HEK293 (cell line): ENCODE measurements at regions not wholly inside any gene's neighbourhood (a gene's known extent, or its start where the extent isn't known, plus 50 kb on each side); places are given as distances from the start of the nearest gene placed in this dataset.

Experiments
- CTCF ChIA-PET: fragments of 350-600 bp; formaldehyde crosslinking; extraction: SDS; loops from one replicate; lab custom pipeline; 2021; ENCODE audit warnings: antibody characterized with exemption; lab: Yijun Ruan, JAX
- POLR2A ChIA-PET: fragments of 300-600 bp; formaldehyde crosslinking; extraction: SDS; loops from one replicate; lab custom pipeline; 2020; ENCODE audit warnings: antibody characterized with exemption, inconsistent platforms; lab: Yijun Ruan, JAX
- H3K27ac ChIP-seq: fragments of 200-500 bp; sonication (Bioruptor generic); 2 replicates; pipeline ENCODE4 v1.5.1; 2014; ENCODE audit warnings: low read depth, low read length, control low read depth, inconsistent platforms; ENCODE audit errors: extremely low read depth
- H3K36me3 ChIP-seq, 2 experiments: fragments of 200-500 bp in 1 of 2; sonication (Bioruptor generic) in 1 of 2; 1 replicate in 1 of 2; 2 replicates in 1 of 2; pipeline ENCODE4 v1.5.1; 2014 to 2017; ENCODE audit warnings: inconsistent platforms in 2 of 2, low read length in 2 of 2; ENCODE audit not compliant: control insufficient read depth in 2 of 2, insufficient read depth in 1 of 2
- H3K4me1 ChIP-seq: fragments of 200-500 bp; sonication (Bioruptor generic); 2 replicates; pipeline ENCODE4 v1.5.1; 2014; ENCODE audit warnings: mild to moderate bottlenecking, low read length, inconsistent platforms; ENCODE audit not compliant: control insufficient read depth, insufficient read depth
- H3K4me3 ChIP-seq: 2 replicates; pipeline ENCODE4 v1.5.1; 2011; ENCODE audit warnings: low read depth, mild to moderate bottlenecking, control low read depth, low read length, moderate library complexity
- H3K9me3 ChIP-seq: fragments of 200-500 bp; sonication (Bioruptor generic); 2 replicates; pipeline ENCODE4 v1.5.1; 2014; ENCODE audit warnings: low read depth, low read length, inconsistent platforms; ENCODE audit not compliant: control insufficient read depth, insufficient read depth
- GLIS1 ChIP-seq: fragments of 450-650 bp; formaldehyde crosslinking; IDR thresholded peaks from 2 replicates; pipeline ENCODE4 v1.5.1; 2016; ENCODE audit warnings: missing biosample characterization, missing genetic modification characterization
- HOXC10 ChIP-seq: sonication (generic); formaldehyde crosslinking; IDR thresholded peaks from 2 replicates; pipeline ENCODE4 v1.8.1; 2023; ENCODE audit warnings: mild to moderate bottlenecking, missing genetic modification reagents
- KLF8 ChIP-seq: fragments of 450-650 bp; formaldehyde crosslinking; IDR thresholded peaks from 2 replicates; pipeline ENCODE4 v1.5.1; 2016; ENCODE audit warnings: missing biosample characterization, missing genetic modification characterization
- SP7 ChIP-seq: fragments of 450-650 bp; formaldehyde crosslinking; IDR thresholded peaks from 2 replicates; pipeline ENCODE4 v1.5.1; 2016; ENCODE audit warnings: missing biosample characterization, missing genetic modification characterization
- ZBTB1 ChIP-seq: fragments of 450-650 bp; formaldehyde crosslinking; IDR thresholded peaks from 2 replicates; pipeline ENCODE4 v1.5.1; 2016; ENCODE audit warnings: missing biosample characterization, missing genetic modification characterization
- ZBTB17 ChIP-seq: fragments of 450-650 bp; formaldehyde crosslinking; IDR thresholded peaks from 2 replicates; pipeline ENCODE4 v1.5.1; 2016; ENCODE audit warnings: missing biosample characterization, missing genetic modification characterization
- ZIC2 ChIP-seq: fragments of 450-650 bp; formaldehyde crosslinking; IDR thresholded peaks from 2 replicates; pipeline ENCODE4 v1.5.1; 2016; ENCODE audit warnings: missing biosample characterization, missing genetic modification characterization
- ZNF266 ChIP-seq: fragments of 450-650 bp; formaldehyde crosslinking; IDR thresholded peaks from 2 replicates; pipeline ENCODE4 v1.5.1; 2016; ENCODE audit warnings: missing biosample characterization, missing genetic modification characterization, low read depth
- ZNF394 ChIP-seq: fragments of 450-650 bp; formaldehyde crosslinking; IDR thresholded peaks from 2 replicates; pipeline ENCODE4 v1.5.1; 2016; ENCODE audit warnings: missing biosample characterization, missing genetic modification characterization, mild to moderate bottlenecking, moderate library complexity, borderline replicate concordance
- ZNF416 ChIP-seq: fragments of 450-650 bp; formaldehyde crosslinking; IDR thresholded peaks from 2 replicates; pipeline ENCODE4 v1.5.1; 2016; ENCODE audit warnings: missing biosample characterization, missing genetic modification characterization
- ZNF571 ChIP-seq: fragments of 450-650 bp; formaldehyde crosslinking; IDR thresholded peaks from 2 replicates; pipeline ENCODE4 v1.5.0; 2017; ENCODE audit warnings: missing biosample characterization, missing genetic modification characterization
- ZNF654 ChIP-seq: fragments of 450-650 bp; formaldehyde crosslinking; IDR thresholded peaks from 2 replicates; pipeline ENCODE4 v1.5.1; 2016; ENCODE audit warnings: low read depth, missing biosample characterization, missing genetic modification characterization
- TF ChIP-seq, protein P1 (sequence below): fragments of 450-650 bp; formaldehyde crosslinking; IDR thresholded peaks from 2 replicates; pipeline ENCODE4 v1.5.1; 2016; ENCODE audit warnings: missing biosample characterization, missing genetic modification characterization
- TF ChIP-seq, protein P2 (sequence below): fragments of 450-650 bp; formaldehyde crosslinking; IDR thresholded peaks from 2 replicates; pipeline ENCODE4 v1.5.1; 2016; ENCODE audit warnings: missing biosample characterization, missing genetic modification characterization
- TF ChIP-seq, protein P3 (sequence below): fragments of 450-650 bp; formaldehyde crosslinking; IDR thresholded peaks from 2 replicates; pipeline ENCODE4 v1.5.1; 2016; ENCODE audit warnings: missing biosample characterization, missing genetic modification characterization

DNA sequence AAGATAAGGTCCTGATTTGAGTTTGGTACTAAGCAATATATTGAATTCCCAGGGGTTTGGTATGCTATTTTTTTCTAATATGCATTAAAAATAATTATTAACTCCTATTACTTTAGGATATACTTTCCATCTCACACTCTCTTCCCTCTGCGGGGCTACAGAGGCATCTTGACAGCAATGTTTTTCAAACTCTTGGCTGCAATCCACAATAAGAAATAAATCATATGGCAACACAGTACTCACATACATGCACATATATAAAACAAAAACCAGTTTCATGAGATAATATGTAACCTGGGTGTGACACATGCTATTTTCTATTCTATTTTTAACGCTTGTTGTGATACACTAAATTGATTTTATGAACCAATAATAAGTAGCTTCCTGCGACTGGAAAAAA lies 189.5 kb downstream of the UNC5CL start (continued):
- TF ChIP-seq, protein P1, sequence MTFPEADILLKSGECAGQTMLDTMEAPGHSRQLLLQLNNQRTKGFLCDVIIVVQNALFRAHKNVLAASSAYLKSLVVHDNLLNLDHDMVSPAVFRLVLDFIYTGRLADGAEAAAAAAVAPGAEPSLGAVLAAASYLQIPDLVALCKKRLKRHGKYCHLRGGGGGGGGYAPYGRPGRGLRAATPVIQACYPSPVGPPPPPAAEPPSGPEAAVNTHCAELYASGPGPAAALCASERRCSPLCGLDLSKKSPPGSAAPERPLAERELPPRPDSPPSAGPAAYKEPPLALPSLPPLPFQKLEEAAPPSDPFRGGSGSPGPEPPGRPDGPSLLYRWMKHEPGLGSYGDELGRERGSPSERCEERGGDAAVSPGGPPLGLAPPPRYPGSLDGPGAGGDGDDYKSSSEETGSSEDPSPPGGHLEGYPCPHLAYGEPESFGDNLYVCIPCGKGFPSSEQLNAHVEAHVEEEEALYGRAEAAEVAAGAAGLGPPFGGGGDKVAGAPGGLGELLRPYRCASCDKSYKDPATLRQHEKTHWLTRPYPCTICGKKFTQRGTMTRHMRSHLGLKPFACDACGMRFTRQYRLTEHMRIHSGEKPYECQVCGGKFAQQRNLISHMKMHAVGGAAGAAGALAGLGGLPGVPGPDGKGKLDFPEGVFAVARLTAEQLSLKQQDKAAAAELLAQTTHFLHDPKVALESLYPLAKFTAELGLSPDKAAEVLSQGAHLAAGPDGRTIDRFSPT = no peak
- TF ChIP-seq ZNF416 (tag by site-specific recombination) (no peak), KLF8 (tag by site-specific recombination) (no peak)
- TF ChIP-seq, protein P2, sequence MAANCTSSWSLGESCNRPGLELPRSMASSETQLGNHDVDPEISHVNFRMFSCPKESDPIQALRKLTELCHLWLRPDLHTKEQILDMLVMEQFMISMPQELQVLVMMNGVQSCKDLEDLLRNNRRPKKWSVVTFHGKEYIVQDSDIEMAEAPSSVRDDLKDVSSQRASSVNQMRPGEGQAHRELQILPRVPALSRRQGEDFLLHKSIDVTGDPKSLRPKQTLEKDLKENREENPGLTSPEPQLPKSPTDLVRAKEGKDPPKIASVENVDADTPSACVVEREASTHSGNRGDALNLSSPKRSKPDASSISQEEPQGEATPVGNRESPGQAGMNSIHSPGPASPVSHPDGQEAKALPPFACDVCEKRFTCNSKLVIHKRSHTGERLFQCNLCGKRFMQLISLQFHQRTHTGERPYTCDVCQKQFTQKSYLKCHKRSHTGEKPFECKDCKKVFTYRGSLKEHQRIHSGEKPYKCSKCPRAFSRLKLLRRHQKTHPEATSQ (tag by site-specific recombination) = no peak

DNA sequence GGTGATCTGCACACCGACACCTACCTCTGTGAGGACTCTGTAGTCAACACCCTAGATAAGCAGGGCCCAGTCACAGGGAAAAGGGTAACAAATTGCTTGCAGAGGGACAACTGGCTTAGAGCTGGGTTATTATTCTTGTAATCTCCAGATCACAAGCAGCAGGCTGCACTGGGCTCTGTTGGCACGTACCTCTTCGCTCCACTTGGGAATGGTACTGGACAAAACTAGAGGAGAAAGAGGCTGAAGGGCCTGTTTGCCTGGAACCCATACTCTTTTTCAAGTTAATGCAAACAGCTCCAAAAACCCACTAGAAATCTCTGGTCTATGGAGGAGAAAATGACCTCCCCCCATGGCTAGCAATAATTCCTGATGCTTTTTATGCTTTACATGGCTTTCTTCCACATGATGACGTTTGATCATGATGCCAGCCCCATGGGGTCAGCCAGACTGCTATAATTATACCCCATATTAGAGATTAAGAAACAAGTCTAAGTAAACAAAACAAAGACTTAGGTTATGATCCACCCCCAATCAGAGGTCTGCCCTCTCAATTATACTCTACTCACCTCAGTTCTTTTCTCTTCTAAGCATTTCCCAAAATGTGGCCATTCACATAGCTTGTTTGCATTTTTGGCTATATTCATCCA lies 190.0 kb downstream of the UNC5CL start:
- ChIA-PET POLR2A (no interaction called here), CTCF (interaction anchor here (0.6 kb wide), 1 partner anchor 477 kb away, joined by 3 read pairs; no protein-coding TSS in a partner anchor)
- Histone ChIP-seq H3K27ac (no peak overlapping the region), H3K9me3 (no peaks in the 10 kb centered on the region), H3K4me3 (no peak overlapping the region), H3K4me1 (peaks cover 3% of the 10 kb centered on the region; the same call in 1 of the 2 replicates), H3K36me3 (no peaks in the 10 kb centered on the region)
- TF ChIP-seq ZNF571 (tag by site-specific recombination) (no peak), HOXC10 (CRISPR knock-in tag) (no peak), SP7 (peak; percentile 83), ZIC2 (tag by site-specific recombination) (no peak), GLIS1 (0 out of 2 replicates have a peak, but pooled peaks have one; percentile 25)
- TF ChIP-seq, protein P3, sequence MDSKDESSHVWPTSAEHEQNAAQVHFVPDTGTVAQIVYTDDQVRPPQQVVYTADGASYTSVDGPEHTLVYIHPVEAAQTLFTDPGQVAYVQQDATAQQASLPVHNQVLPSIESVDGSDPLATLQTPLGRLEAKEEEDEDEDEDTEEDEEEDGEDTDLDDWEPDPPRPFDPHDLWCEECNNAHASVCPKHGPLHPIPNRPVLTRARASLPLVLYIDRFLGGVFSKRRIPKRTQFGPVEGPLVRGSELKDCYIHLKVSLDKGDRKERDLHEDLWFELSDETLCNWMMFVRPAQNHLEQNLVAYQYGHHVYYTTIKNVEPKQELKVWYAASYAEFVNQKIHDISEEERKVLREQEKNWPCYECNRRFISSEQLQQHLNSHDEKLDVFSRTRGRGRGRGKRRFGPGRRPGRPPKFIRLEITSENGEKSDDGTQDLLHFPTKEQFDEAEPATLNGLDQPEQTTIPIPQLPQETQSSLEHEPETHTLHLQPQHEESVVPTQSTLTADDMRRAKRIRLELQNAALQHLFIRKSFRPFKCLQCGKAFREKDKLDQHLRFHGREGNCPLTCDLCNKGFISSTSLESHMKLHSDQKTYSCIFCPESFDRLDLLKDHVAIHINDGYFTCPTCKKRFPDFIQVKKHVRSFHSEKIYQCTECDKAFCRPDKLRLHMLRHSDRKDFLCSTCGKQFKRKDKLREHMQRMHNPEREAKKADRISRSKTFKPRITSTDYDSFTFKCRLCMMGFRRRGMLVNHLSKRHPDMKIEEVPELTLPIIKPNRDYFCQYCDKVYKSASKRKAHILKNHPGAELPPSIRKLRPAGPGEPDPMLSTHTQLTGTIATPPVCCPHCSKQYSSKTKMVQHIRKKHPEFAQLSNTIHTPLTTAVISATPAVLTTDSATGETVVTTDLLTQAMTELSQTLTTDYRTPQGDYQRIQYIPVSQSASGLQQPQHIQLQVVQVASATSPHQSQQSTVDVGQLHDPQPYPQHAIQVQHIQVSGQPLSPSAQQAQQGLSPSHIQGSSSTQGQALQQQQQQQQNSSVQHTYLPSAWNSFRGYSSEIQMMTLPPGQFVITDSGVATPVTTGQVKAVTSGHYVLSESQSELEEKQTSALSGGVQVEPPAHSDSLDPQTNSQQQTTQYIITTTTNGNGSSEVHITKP (tag by site-specific recombination) = peak; percentile 51

DNA sequence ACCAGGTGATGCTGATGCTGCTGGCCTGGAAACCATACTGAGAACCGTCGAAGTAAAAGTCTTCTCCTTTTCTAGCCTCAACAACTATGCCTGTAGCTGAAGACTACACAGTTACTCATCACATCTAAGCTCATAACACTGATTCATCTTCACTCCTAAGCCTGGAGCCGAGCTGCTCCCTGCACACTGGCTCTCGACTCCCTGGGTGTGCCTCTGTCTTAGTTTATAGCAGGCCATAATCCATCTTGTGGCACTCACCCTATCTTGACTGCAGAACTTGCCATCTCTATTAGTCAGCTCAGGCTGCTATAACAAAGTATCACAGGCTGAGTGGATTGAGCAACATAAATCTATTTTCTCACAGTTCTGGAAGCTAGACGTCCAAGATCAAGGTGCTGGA lies 191.0 kb downstream of the UNC5CL start:
- no peak overlapping the region for H3K4me3 ChIP-seq
- TF ChIP-seq ZBTB17 (tag by site-specific recombination) (peak; percentile 64), ZBTB1 (tag by site-specific recombination) (no peak)
- CTCF ChIA-PET = interaction anchor here (0.6 to 3.1 kb wide), 8 partner anchors 25 to 866 kb away, joined by 3 to 8 read pairs (median 4); no protein-coding TSS in a partner anchor
- H3K4me1 ChIP-seq = peaks cover 3% of the 10 kb centered on the region; the same call in 1 of the 2 replicates
- H3K9me3 ChIP-seq = no peaks in the 10 kb centered on the region
- POLR2A ChIA-PET = no interaction called here
- no peaks in the 10 kb centered on the region for H3K36me3 ChIP-seq
- H3K27ac ChIP-seq = no peak overlapping the region

DNA sequence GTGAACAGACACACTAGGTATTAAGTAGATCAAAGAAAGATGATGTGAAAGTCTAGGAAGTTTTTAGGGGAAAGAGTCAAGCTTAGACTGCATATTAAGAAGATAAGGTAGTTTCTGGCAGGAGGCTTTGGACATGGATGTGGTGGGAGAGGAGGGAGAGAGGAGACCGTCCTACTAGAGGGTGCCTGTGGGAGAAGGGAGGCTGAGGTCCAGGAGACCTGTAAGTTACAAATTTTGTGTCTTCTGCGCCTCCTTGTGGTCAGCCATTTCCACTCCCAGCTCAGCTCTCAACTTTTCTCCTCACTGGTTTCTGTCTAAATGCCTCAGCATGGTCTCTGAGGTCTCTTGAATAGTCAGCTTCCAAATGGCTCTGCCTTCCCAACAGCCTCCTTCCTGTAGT lies 193.5 kb downstream of the UNC5CL start:
- Histone ChIP-seq H3K27ac (no peak overlapping the region), H3K9me3 (no peaks in the 10 kb centered on the region), H3K36me3 (no peaks in the 10 kb centered on the region), H3K4me1 (peaks cover 3% of the 10 kb centered on the region; the same call in 1 of the 2 replicates), H3K4me3 (no peak overlapping the region)
- ChIA-PET POLR2A (interaction anchor here (1.0 kb wide), 1 partner anchor 182 kb away, joined by 3 read pairs; no protein-coding TSS in a partner anchor), CTCF (interaction anchor here (0.6 to 5.2 kb wide), 32 partner anchors 8 to 1973 kb away, joined by 3 to 40 read pairs (median 4); partner anchors contain the start of gene UNC5CL)
- TF ChIP-seq ZNF394 (tag by site-specific recombination) (no peak), ZNF654 (tag by site-specific recombination) (peak; percentile 47), ZNF266 (tag by site-specific recombination) (peak; percentile 60; the same call in 1 of the 2 replicates)
